HG03460 (cell line): ENCODE measurements at regions not wholly inside any gene's neighbourhood (a gene's known extent, or its start where the extent isn't known, plus 50 kb on each side); places are given as distances from the start of the nearest gene placed in this dataset.
"Not testable (repeated sequence)": the region's sequence is repeated elsewhere in the genome, so short reads cannot be mapped to it uniquely, and the experiment has no call there.

Experiments
- ATAC-seq: cut with Tn5 transposase; IDR thresholded peaks from one replicate; pipeline ENCODE4 v1.9.1; 2021; ENCODE audit not compliant: unreplicated experiment

DNA sequence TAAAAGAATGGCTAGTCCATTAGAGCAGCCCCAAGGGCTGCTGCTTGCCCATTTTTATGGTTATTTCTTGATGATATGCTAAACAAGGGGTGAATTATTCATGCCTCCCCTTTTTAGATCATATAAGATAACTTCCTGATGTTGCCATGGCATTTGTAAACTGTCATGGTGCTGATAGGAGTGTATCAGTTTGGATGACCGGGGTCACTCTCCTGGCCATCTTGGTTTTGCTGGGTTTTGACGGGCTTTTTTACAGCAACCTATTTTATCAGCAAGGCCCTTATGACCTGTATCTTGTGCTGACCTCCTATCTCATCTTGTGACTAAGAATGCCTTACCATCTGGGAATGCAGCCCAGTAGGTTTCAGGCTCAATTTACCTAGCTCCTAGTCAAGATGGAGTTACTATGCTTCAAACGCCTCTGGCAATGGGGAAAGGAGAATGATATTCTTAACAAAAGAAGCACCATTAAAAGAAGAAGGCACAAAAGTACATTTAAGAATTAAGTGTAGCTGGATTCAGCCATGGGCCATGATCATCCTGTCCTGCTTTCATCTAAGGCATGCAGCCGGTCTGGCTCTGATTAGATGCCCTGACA, 1156.0 kb downstream of the PCDH9 start:
- no peak for ATAC-seq

GRCh38 chr13:66072097-66072496, 1158.0 kb downstream of the PCDH9 start:
- ATAC-seq: not testable (repeated sequence)

- ATAC-seq: no peak
These were observed 1158.5 kb downstream of the PCDH9 start for GRCh38 chr13:66071608-66072007.

DNA sequence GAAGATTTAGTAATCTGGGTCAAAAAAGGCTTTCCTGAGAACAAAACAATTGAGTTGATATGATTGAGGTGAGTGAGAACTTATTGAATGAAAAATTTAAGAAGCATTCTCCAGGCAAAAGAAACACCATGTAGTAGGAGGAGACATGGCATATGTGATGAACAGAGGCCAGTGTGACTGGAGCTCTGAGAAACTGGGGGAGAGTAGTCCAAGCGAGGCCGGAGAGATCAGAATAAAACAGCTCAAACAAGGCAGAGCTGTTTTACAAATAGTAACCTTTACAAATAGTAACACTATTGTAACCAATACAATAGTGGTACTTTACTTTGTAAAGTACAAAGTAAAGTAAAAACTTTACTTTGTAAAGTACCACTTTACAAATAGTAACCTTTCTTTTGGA, 1159.1 kb downstream of the PCDH9 start:
- ATAC-seq: no peak

- no peak for ATAC-seq
These were observed 1160.6 kb downstream of the PCDH9 start for GRCh38 chr13:66069570-66069969.

- ATAC-seq: no peak
These were observed 1161.5 kb downstream of the PCDH9 start for GRCh38 chr13:66068683-66069082.

DNA sequence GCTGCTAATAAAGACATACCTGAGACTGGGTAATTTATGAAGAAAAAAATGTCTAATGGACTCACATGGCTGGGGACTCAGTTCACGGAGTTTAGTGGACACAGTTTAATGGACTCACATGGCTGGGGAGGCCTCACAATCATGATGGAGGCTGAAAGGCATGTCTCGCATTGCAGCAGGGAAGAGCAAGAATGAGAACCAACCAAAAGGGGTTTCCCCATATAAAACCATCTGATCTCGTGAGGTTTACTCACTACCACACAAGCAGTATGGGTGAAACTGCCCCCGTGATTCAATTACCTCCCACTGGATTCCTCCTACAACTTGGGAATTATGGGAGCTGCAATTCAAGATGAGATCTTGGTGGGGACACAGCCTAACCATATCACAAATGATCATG, 1181.2 kb downstream of the PCDH9 start:
- ATAC-seq: no peak

- no peak for ATAC-seq
These were observed 1189.6 kb downstream of the PCDH9 start for GRCh38 chr13:66040506-66040905.

- ATAC-seq: no peak
These were observed 1193.0 kb downstream of the PCDH9 start for GRCh38 chr13:66037096-66037495.

GRCh38 chr13:66036636-66037035, 1193.5 kb downstream of the PCDH9 start:
- ATAC-seq: no peak

GRCh38 chr13:66036024-66036614, 1194.0 kb downstream of the PCDH9 start:
- no peak for ATAC-seq

GRCh38 chr13:66033924-66034323, 1196.2 kb downstream of the PCDH9 start:
- no peak for ATAC-seq

DNA sequence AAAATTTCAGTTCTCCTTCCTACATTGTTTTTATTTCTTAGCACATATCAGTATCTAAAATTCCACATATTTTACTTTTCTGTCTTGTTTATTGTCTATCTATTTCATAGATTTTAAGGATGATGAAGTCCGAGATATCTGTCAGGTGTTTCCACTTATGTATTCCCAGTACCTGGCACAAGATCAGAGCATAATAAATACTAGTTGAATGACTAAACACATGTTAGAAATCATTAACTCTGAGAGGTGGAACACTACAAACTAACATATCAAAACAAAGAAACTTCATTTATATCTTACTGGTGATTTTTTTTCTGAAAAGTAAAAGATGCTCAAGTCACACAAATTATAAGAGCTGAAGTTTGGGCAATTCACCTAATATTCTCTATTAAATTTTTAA, 1208.3 kb downstream of the PCDH9 start:
- ATAC-seq: no peak

- ATAC-seq: no peak
These were observed 1215.4 kb downstream of the PCDH9 start for GRCh38 chr13:66014771-66015170.

DNA sequence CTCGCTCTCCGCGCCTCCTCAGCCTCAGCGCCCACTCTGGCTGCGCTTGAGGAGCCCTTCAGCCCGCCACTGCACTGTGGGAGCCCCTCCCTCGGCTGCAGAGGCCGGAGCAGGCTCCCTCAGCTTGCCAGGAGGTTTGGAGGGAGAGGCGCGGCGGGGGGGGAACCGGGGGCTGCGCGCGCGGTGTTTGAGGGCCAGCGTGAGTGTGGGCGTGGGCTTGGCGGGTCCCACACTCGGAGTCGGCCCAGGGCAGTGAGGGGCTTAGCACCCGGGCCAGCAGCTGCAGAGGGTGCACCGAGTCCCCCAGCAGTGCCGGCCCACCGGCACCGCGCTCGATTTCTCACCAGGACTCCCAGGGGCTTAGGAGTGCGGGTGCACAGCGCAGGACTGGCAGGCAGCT, 1220.9 kb downstream of the PCDH9 start:
- ATAC-seq: no peak

GRCh38 chr13:66003558-66003957, 1226.6 kb downstream of the PCDH9 start:
- ATAC-seq: no peak

- ATAC-seq: no peak
These were observed 1229.0 kb downstream of the PCDH9 start for GRCh38 chr13:66001140-66001539.

DNA sequence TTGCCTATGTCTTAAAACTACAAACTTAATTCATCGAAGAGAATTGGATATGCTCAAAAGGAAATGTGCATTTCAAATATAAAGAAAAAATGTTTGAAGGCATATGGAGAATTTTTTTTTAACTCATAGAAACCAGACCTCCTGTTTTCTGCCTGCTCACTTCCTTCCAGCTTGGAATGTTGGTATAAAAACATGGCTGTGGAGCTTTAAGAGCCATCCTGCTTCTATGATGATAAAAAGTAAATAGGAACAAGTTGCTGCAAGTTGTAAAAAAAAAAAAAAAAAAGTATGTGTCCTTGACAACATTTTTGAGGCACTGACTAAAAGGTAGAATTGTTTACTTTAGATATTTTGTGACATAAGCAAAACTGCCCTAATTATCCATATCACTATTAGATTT, 1230.7 kb downstream of the PCDH9 start:
- ATAC-seq: no peak

DNA sequence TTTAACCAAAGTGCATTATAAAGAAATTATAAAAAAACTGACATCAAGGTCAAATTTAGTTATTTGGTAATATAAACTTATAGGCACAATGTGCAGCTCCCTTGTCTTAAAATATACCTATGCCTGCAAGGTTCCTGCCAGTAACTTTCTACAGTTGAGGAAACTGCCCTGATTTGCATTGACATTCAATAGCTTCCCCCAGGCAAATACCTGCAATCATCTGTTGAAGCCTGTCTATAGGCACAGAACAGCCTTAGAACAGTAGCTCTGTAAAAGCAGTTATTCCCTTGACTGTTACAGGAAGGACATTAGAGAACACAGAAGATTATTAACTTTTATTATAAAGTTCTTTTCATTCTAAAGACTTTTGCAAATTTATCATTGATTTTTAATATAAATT, 1239.5 kb downstream of the PCDH9 start:
- ATAC-seq: no peak

- ATAC-seq: no peak
These were observed 1244.5 kb downstream of the PCDH9 start for GRCh38 chr13:65985612-65986011.

- ATAC-seq: no peak
These were observed 1252.6 kb downstream of the PCDH9 start for GRCh38 chr13:65977525-65977924.

DNA sequence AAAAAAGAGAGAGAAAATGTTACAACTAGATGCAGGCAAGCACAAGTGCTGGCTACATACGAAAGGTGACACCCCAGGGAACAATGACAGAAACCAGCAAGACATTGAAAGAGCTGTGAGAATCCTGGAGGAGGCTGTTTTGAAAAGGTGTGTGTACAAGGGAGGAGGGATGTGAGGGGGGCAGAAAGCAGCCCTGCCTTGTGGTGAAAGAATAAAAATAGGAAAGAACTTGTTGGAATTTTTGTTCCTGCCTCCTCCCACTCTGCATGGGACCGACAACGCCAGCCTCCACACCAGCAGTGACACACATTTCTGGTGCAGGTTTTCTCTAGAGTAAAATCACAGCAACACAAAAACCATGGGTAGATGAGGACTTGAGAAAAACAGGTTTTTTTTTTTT, 1258.6 kb downstream of the PCDH9 start:
- no peak for ATAC-seq

DNA sequence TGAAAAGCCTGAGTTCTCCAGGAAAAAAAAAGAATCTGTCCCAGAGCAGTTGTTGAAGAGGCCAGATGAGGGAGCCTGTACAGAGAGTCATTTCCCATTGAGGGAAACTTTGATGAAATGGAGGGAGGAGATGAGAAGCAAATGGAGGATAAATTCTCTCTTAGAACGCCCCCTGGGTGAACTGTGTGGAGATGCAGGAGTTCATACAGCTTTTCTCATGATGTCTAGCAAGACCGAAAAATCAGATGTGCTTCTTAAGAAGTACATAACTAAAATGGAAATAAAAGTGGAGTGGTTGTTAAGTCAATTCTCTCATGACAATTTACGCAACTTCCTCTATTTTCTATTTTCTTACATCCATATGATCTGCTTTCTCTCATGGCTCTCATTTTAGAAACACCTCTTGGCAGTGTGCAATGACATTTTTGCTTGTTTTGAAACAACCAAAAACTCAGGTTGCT, 1263.1 kb downstream of the PCDH9 start:
- no peak for ATAC-seq
